ENCODE measurements at regions not wholly inside any gene's neighbourhood (a gene's known extent, or its start where the extent isn't known, plus 50 kb on each side); places are given as distances from the start of the nearest gene placed in this dataset.

GRCh38 chr9:18410983-18411382 is 63.0 kb upstream of the ADAMTSL1 start:
- no peak overlapping the region for H3K4me3 ChIP-seq (ENCODE audit: low read length)
- H3K4me1 ChIP-seq (ENCODE audit: low read length) = no peaks in the 10 kb centered on the region
- TF ChIP-seq EZH2phosphoT487 (IDR thresholded peaks at IDR 0.05; ENCODE audit: low read depth) (no peak), CTCF (IDR thresholded peaks at IDR 0.05; ENCODE audit: low read depth, low read length) (no peak)
- no peaks in the 10 kb centered on the region for H3K9me3 ChIP-seq (ENCODE audit: insufficient read depth, low read length)
- H3K27ac ChIP-seq (ENCODE audit: low read length) = no peak overlapping the region
- no peak overlapping the region for H2AFZ ChIP-seq (ENCODE audit: low read depth, low read length)
- no peaks in the 10 kb centered on the region for H4K20me1 ChIP-seq (ENCODE audit: insufficient read depth, low read length)
- H3K79me2 ChIP-seq (ENCODE audit: low read length) = no peaks in the 10 kb centered on the region
- no peaks in the 10 kb centered on the region for H3K36me3 ChIP-seq (replicated peaks; ENCODE audit: low read depth, low read length)
- no peaks in the 10 kb centered on the region for H3K27me3 ChIP-seq (ENCODE audit: low read depth, low read length)
- H3K4me2 ChIP-seq (ENCODE audit: low read length) = no peak overlapping the region
- H3K9ac ChIP-seq (ENCODE audit: low read length) = no peak overlapping the region

GRCh38 chr9:18421391-18421790 is 52.6 kb upstream of the ADAMTSL1 start:
- Histone ChIP-seq H3K79me2 (ENCODE audit: low read length) (no peaks in the 10 kb centered on the region), H2AFZ (ENCODE audit: low read depth, low read length) (no peak overlapping the region)
- TF ChIP-seq EZH2phosphoT487 (IDR thresholded peaks at IDR 0.05; ENCODE audit: low read depth) = no peak
- no peak for TF ChIP-seq CTCF (IDR thresholded peaks at IDR 0.05; ENCODE audit: low read depth, low read length)

GRCh38 chr9:18422296-18423036 is 51.5 kb upstream of the ADAMTSL1 start:
- H3K27ac ChIP-seq (ENCODE audit: low read length) = no peak overlapping the region
- no peak overlapping the region for H3K4me2 ChIP-seq (ENCODE audit: low read length)
- H3K27me3 ChIP-seq (ENCODE audit: low read depth, low read length) = no peaks in the 10 kb centered on the region
- H3K9ac ChIP-seq (ENCODE audit: low read length) = no peak overlapping the region
- no peak overlapping the region for H2AFZ ChIP-seq (ENCODE audit: low read depth, low read length)
- H3K36me3 ChIP-seq (replicated peaks; ENCODE audit: low read depth, low read length) = no peaks in the 10 kb centered on the region
- H3K9me3 ChIP-seq (ENCODE audit: insufficient read depth, low read length) = no peaks in the 10 kb centered on the region
- H3K4me1 ChIP-seq (ENCODE audit: low read length) = no peaks in the 10 kb centered on the region
- no peak overlapping the region for H3K4me3 ChIP-seq (ENCODE audit: low read length)
- TF ChIP-seq EZH2phosphoT487 (IDR thresholded peaks at IDR 0.05; ENCODE audit: low read depth) = no peak
- TF ChIP-seq CTCF (IDR thresholded peaks at IDR 0.05; ENCODE audit: low read depth, low read length) = no peak
- no peaks in the 10 kb centered on the region for H4K20me1 ChIP-seq (ENCODE audit: insufficient read depth, low read length)
- no peaks in the 10 kb centered on the region for H3K79me2 ChIP-seq (ENCODE audit: low read length)

More at GRCh38 chr9:18421391-18421790, 52.6 kb upstream of the ADAMTSL1 start:
- Histone ChIP-seq H3K4me2 (ENCODE audit: low read length) (no peak overlapping the region), H3K9ac (ENCODE audit: low read length) (no peak overlapping the region), H3K4me3 (ENCODE audit: low read length) (no peak overlapping the region), H3K36me3 (replicated peaks; ENCODE audit: low read depth, low read length) (no peaks in the 10 kb centered on the region), H3K27me3 (ENCODE audit: low read depth, low read length) (no peaks in the 10 kb centered on the region), H4K20me1 (ENCODE audit: insufficient read depth, low read length) (no peaks in the 10 kb centered on the region), H3K27ac (ENCODE audit: low read length) (no peak overlapping the region), H3K9me3 (ENCODE audit: insufficient read depth, low read length) (no peaks in the 10 kb centered on the region), H3K4me1 (ENCODE audit: low read length) (no peaks in the 10 kb centered on the region)

GRCh38 chr9:18423791-18424531 is 50.0 kb upstream of the ADAMTSL1 start:
- Histone ChIP-seq H3K4me2 (ENCODE audit: low read length) (no peak overlapping the region), H3K27me3 (ENCODE audit: low read depth, low read length) (no peaks in the 10 kb centered on the region), H3K36me3 (replicated peaks; ENCODE audit: low read depth, low read length) (no peaks in the 10 kb centered on the region), H3K4me1 (ENCODE audit: low read length) (no peaks in the 10 kb centered on the region), H4K20me1 (ENCODE audit: insufficient read depth, low read length) (no peaks in the 10 kb centered on the region), H3K9me3 (ENCODE audit: insufficient read depth, low read length) (no peaks in the 10 kb centered on the region), H3K9ac (ENCODE audit: low read length) (no peak overlapping the region), H2AFZ (ENCODE audit: low read depth, low read length) (no peak overlapping the region), H3K79me2 (ENCODE audit: low read length) (no peaks in the 10 kb centered on the region), H3K27ac (ENCODE audit: low read length) (no peak overlapping the region), H3K4me3 (ENCODE audit: low read length) (no peak overlapping the region)
- no peak for TF ChIP-seq EZH2phosphoT487 (IDR thresholded peaks at IDR 0.05; ENCODE audit: low read depth)
- no peak for TF ChIP-seq CTCF (IDR thresholded peaks at IDR 0.05; ENCODE audit: low read depth, low read length)
